ENCODE measurements at regions not wholly inside any gene's neighbourhood (a gene's known extent, or its start where the extent isn't known, plus 50 kb on each side); places are given as distances from the start of the nearest gene placed in this dataset.
A peak's percentile ranks its signal among the peaks of the same experiment; 100 is the strongest.

- DNase-seq (ENCODE audit: low spot score), result no peak
Measured at GRCh38 chr2:114134146-114134545, 244.3 kb downstream of the ACTR3 start.

- DNase-seq (ENCODE audit: low spot score), result no peak
Measured at GRCh38 chr2:114139542-114139941, 249.7 kb downstream of the ACTR3 start.

GRCh38 chr2:114156366-114157056 is 266.6 kb downstream of the ACTR3 start:
- DNase-seq (ENCODE audit: low spot score), result no peak

- no peak for DNase-seq (ENCODE audit: low spot score)
Measured at GRCh38 chr2:114157057-114157385, 267.1 kb downstream of the ACTR3 start.

- no peak for DNase-seq (ENCODE audit: low spot score)
Measured at GRCh38 chr2:114160263-114160981, 270.5 kb downstream of the ACTR3 start.

GRCh38 chr2:114161371-114161770 is 271.5 kb downstream of the ACTR3 start:
- DNase-seq (ENCODE audit: low spot score), result no peak

GRCh38 chr2:114167799-114168198 is 274.6 kb upstream of the DPP10 start:
- DNase-seq (ENCODE audit: low spot score), result no peak

- DNase-seq (ENCODE audit: low spot score), result no peak
Measured at GRCh38 chr2:114170070-114170469, 272.4 kb upstream of the DPP10 start.

- DNase-seq (ENCODE audit: low spot score), result no peak
Measured at GRCh38 chr2:114175507-114175906, 266.9 kb upstream of the DPP10 start.

- no peak for DNase-seq (ENCODE audit: low spot score)
Measured at GRCh38 chr2:114185501-114185900, 256.9 kb upstream of the DPP10 start.

GRCh38 chr2:114192362-114192761 is 250.1 kb upstream of the DPP10 start:
- DNase-seq (ENCODE audit: low spot score), result peak; percentile 53

- DNase-seq (ENCODE audit: low spot score), result no peak
Measured at GRCh38 chr2:114201781-114202180, 240.7 kb upstream of the DPP10 start.

- DNase-seq (ENCODE audit: low spot score), result no peak
Measured at GRCh38 chr2:114203679-114204078, 238.8 kb upstream of the DPP10 start.

- no peak for DNase-seq (ENCODE audit: low spot score)
Measured at GRCh38 chr2:114213808-114214207, 228.6 kb upstream of the DPP10 start.

- DNase-seq (ENCODE audit: low spot score), result no peak
Measured at GRCh38 chr2:114218383-114218782, 224.1 kb upstream of the DPP10 start.

GRCh38 chr2:114219456-114219855 is 223.0 kb upstream of the DPP10 start:
- DNase-seq (ENCODE audit: low spot score), result no peak

- DNase-seq (ENCODE audit: low spot score), result no peak
Measured at GRCh38 chr2:114222344-114222743, 220.1 kb upstream of the DPP10 start.

GRCh38 chr2:114231921-114232320 is 210.5 kb upstream of the DPP10 start:
- DNase-seq (ENCODE audit: low spot score), result no peak

GRCh38 chr2:114237331-114237730 is 205.1 kb upstream of the DPP10 start:
- DNase-seq (ENCODE audit: low spot score), result no peak

- DNase-seq (ENCODE audit: low spot score), result no peak
Measured at GRCh38 chr2:114238910-114239559, 203.4 kb upstream of the DPP10 start.

- no peak for DNase-seq (ENCODE audit: low spot score)
Measured at GRCh38 chr2:114248648-114249047, 193.8 kb upstream of the DPP10 start.

GRCh38 chr2:114252713-114253112 is 189.7 kb upstream of the DPP10 start:
- no peak for DNase-seq (ENCODE audit: low spot score)

GRCh38 chr2:114254875-114255274 is 187.6 kb upstream of the DPP10 start:
- no peak for DNase-seq (ENCODE audit: low spot score)

All from A172 (cell line).